ENCODE measurements at regions not wholly inside any gene's neighbourhood (a gene's known extent, or its start where the extent isn't known, plus 50 kb on each side); places are given as distances from the start of the nearest gene placed in this dataset.
"Not testable (repeated sequence)": the region's sequence is repeated elsewhere in the genome, so short reads cannot be mapped to it uniquely, and the experiment has no call there.

GRCh38 chr10:91745090-91745831 is 53.0 kb upstream of the TNKS2 start:
- TF ChIP-seq CTCF (IDR thresholded peaks at IDR 0.05; ENCODE audit: borderline replicate concordance, insufficient read depth, low read depth, low read length), result no peak
- H3K4me3 ChIP-seq (ENCODE audit: low read depth, low read length), result no peak overlapping the region

- TF ChIP-seq CTCF (IDR thresholded peaks at IDR 0.05; ENCODE audit: borderline replicate concordance, insufficient read depth, low read depth, low read length), result no peak
- no peak overlapping the region for H3K4me3 ChIP-seq (ENCODE audit: low read depth, low read length)
These were observed 54.8 kb upstream of the TNKS2 start for GRCh38 chr10:91743465-91743864.

- TF ChIP-seq CTCF (IDR thresholded peaks at IDR 0.05; ENCODE audit: borderline replicate concordance, insufficient read depth, low read depth, low read length), result no peak
- H3K4me3 ChIP-seq (ENCODE audit: low read depth, low read length), result no peak overlapping the region
These were observed 56.0 kb upstream of the TNKS2 start for GRCh38 chr10:91742229-91742628.

GRCh38 chr10:91741356-91741755 is 56.9 kb upstream of the TNKS2 start:
- no peak overlapping the region for H3K4me3 ChIP-seq (ENCODE audit: low read depth, low read length)
- TF ChIP-seq CTCF (IDR thresholded peaks at IDR 0.05; ENCODE audit: borderline replicate concordance, insufficient read depth, low read depth, low read length), result no peak

GRCh38 chr10:91740353-91740924 is 57.8 kb upstream of the TNKS2 start:
- TF ChIP-seq CTCF (IDR thresholded peaks at IDR 0.05; ENCODE audit: borderline replicate concordance, insufficient read depth, low read depth, low read length), result no peak
- H3K4me3 ChIP-seq (ENCODE audit: low read depth, low read length), result no peak overlapping the region

- H3K4me3 ChIP-seq (ENCODE audit: low read depth, low read length), result not testable (repeated sequence)
These were observed 66.0 kb upstream of the TNKS2 start for GRCh38 chr10:91732265-91732664.

GRCh38 chr10:91729339-91729738 is 68.9 kb upstream of the TNKS2 start:
- not testable (repeated sequence) for H3K4me3 ChIP-seq (ENCODE audit: low read depth, low read length)

GRCh38 chr10:91726355-91726754 is 71.9 kb upstream of the TNKS2 start:
- no peak for TF ChIP-seq CTCF (IDR thresholded peaks at IDR 0.05; ENCODE audit: borderline replicate concordance, insufficient read depth, low read depth, low read length)
- no peak overlapping the region for H3K4me3 ChIP-seq (ENCODE audit: low read depth, low read length)

All from GM12875 (cell line).